Peyer's patch (tissue), 4 donors: ENCODE measurements at regions not wholly inside any gene's neighbourhood (a gene's known extent, or its start where the extent isn't known, plus 50 kb on each side); places are given as distances from the start of the nearest gene placed in this dataset.

Source experiments
- DNase-seq, 3 donors: peaks; one replicate each; pipeline ENCODE4 v3.0.0-alpha.2; 2017 to 2019
- H3K27ac ChIP-seq, 4 donors: fragments of 200-600 bp; sonication (generic); one replicate each; pipeline ENCODE4 v1.5.1; 2016 to 2019
- H3K27me3 ChIP-seq, 2 donors: fragments of 200-600 bp; sonication (generic); one replicate each; pipeline ENCODE4 v1.5.1; 2019
- H3K36me3 ChIP-seq, 3 donors: fragments of 200-600 bp; sonication (generic); one replicate each; pipeline ENCODE4 v1.5.1; 2016 to 2019
- H3K4me1 ChIP-seq, 4 donors: fragments of 200-600 bp; sonication (generic); one replicate each; pipeline ENCODE4 v1.5.1; 2016 to 2019
- H3K4me3 ChIP-seq, 4 donors: fragments of 200-600 bp; sonication (generic); 1 replicate in 3 of 4; 2 replicates in 1 of 4; pipeline ENCODE4 v1.5.1; 2016 to 2019; ENCODE audit warnings: mild to moderate bottlenecking in 1 of 4
- H3K9me3 ChIP-seq, 4 donors: fragments of 200-600 bp; sonication (generic); one replicate each; pipeline ENCODE4 v1.5.1; 2016 to 2019; ENCODE audit warnings: mild to moderate bottlenecking in 1 of 4
- CTCF ChIP-seq, 6 experiments: fragments of 450-650 bp in 4 of 6; fragments of 200-600 bp in 2 of 6; sonication (generic) in 1 of 6; IDR thresholded peaks; one replicate each; pipeline ENCODE4 v1.5.1; 2017 to 2019; ENCODE audit warnings: antibody characterized with exemption in 6 of 6, mild to moderate bottlenecking in 3 of 6, moderate library complexity in 1 of 6
- POLR2A ChIP-seq, 2 donors: fragments of 450-650 bp; IDR thresholded peaks; one replicate each; pipeline ENCODE4 v1.5.1; 2017; ENCODE audit warnings: antibody characterized with exemption in 2 of 2, mild to moderate bottlenecking in 2 of 2, moderate library complexity in 2 of 2

- TF ChIP-seq CTCF (IDR thresholded peaks at IDR 0.05): no peak
- no peak for TF ChIP-seq POLR2A (IDR thresholded peaks at IDR 0.05)
- Histone ChIP-seq H3K4me1 (no peaks in the 10 kb centered on the region), H3K27me3 (no peaks in the 10 kb centered on the region), H3K4me3 (no peak overlapping the region), H3K36me3 (no peaks in the 10 kb centered on the region), H3K27ac (no peak overlapping the region), H3K9me3 (no peaks in the 10 kb centered on the region)
- DNase-seq: no peak
Measured at GRCh38 chr3:181888234-181888633, 176.5 kb downstream of the SOX2 start.

- Histone ChIP-seq H3K4me3 (no peak overlapping the region), H3K27ac (no peak overlapping the region), H3K9me3 (no peaks in the 10 kb centered on the region), H3K4me1 (no peaks in the 10 kb centered on the region), H3K36me3 (no peaks in the 10 kb centered on the region), H3K27me3 (no peaks in the 10 kb centered on the region)
- TF ChIP-seq CTCF (IDR thresholded peaks at IDR 0.05) (no peak), POLR2A (IDR thresholded peaks at IDR 0.05) (no peak)
- DNase-seq: no peak
Measured at GRCh38 chr3:181892848-181893247, 181.1 kb downstream of the SOX2 start.

GRCh38 chr3:181896605-181897004, 184.9 kb downstream of the SOX2 start:
- no peaks in the 10 kb centered on the region for H3K27me3 ChIP-seq
- no peaks in the 10 kb centered on the region for H3K4me1 ChIP-seq
- TF ChIP-seq CTCF (IDR thresholded peaks at IDR 0.05) (no peak), POLR2A (IDR thresholded peaks at IDR 0.05) (no peak)

GRCh38 chr3:181899702-181900101, 188.0 kb downstream of the SOX2 start:
- no peak overlapping the region for H3K4me3 ChIP-seq
- no peaks in the 10 kb centered on the region for H3K4me1 ChIP-seq
- TF ChIP-seq POLR2A (IDR thresholded peaks at IDR 0.05): no peak
- no peak for TF ChIP-seq CTCF (IDR thresholded peaks at IDR 0.05)
- H3K27ac ChIP-seq: no peak overlapping the region
- no peak for DNase-seq
- H3K9me3 ChIP-seq: no peaks in the 10 kb centered on the region
- no peaks in the 10 kb centered on the region for H3K27me3 ChIP-seq
- H3K36me3 ChIP-seq: no peaks in the 10 kb centered on the region

More at GRCh38 chr3:181896605-181897004, 184.9 kb downstream of the SOX2 start:
- H3K27ac ChIP-seq: no peak overlapping the region
- H3K36me3 ChIP-seq: no peaks in the 10 kb centered on the region
- H3K9me3 ChIP-seq: no peaks in the 10 kb centered on the region
- no peak overlapping the region for H3K4me3 ChIP-seq
- no peak for DNase-seq

- H3K27me3 ChIP-seq: no peaks in the 10 kb centered on the region
Measured at GRCh38 chr3:181901626-181902025, 189.9 kb downstream of the SOX2 start.

More at GRCh38 chr3:181901626-181902025, 189.9 kb downstream of the SOX2 start:
- H3K27ac ChIP-seq: no peak overlapping the region
- TF ChIP-seq POLR2A (IDR thresholded peaks at IDR 0.05) (no peak), CTCF (IDR thresholded peaks at IDR 0.05) (no peak)
- no peaks in the 10 kb centered on the region for H3K4me1 ChIP-seq
- no peak overlapping the region for H3K4me3 ChIP-seq
- H3K9me3 ChIP-seq: no peaks in the 10 kb centered on the region
- no peaks in the 10 kb centered on the region for H3K36me3 ChIP-seq
- DNase-seq: no peak
